GM20000 (cell line): ENCODE measurements at regions not wholly inside any gene's neighbourhood (a gene's known extent, or its start where the extent isn't known, plus 50 kb on each side); places are given as distances from the start of the nearest gene placed in this dataset.

Experiments used
- DNase-seq: peaks from one replicate; pipeline ENCODE4 v3.0.0; 2012; ENCODE audit warnings: low spot score
- CTCF ChIP-seq: IDR thresholded peaks from 2 replicates; pipeline ENCODE4 v1.5.1; 2012; ENCODE audit warnings: mild to moderate bottlenecking, control low read depth; ENCODE audit errors: extremely low read depth, missing control alignments

GRCh38 chr21:34274001-34274400 lies 89.8 kb upstream of the KCNE2 start:
- DNase-seq = no peak

GRCh38 chr21:34276711-34277425 lies 86.9 kb upstream of the KCNE2 start:
- TF ChIP-seq CTCF = no peak
- DNase-seq = peak; percentile 18

More at GRCh38 chr21:34274001-34274400, 89.8 kb upstream of the KCNE2 start:
- no peak for TF ChIP-seq CTCF

GRCh38 chr21:34278451-34278850 lies 85.4 kb upstream of the KCNE2 start:
- no peak for TF ChIP-seq CTCF
- DNase-seq = no peak

- no peak for DNase-seq
- no peak for TF ChIP-seq CTCF
These were observed 84.5 kb upstream of the KCNE2 start for GRCh38 chr21:34279285-34279684.

- DNase-seq = no peak
- TF ChIP-seq CTCF = no peak
These were observed 83.9 kb upstream of the KCNE2 start for GRCh38 chr21:34279883-34280282.

GRCh38 chr21:34280389-34280795 lies 83.4 kb upstream of the KCNE2 start:
- no peak for DNase-seq
- TF ChIP-seq CTCF = no peak

GRCh38 chr21:34280959-34281358 lies 82.8 kb upstream of the KCNE2 start:
- DNase-seq = no peak
- no peak for TF ChIP-seq CTCF
